ENCODE measurements at regions not wholly inside any gene's neighbourhood (a gene's known extent, or its start where the extent isn't known, plus 50 kb on each side); places are given as distances from the start of the nearest gene placed in this dataset.
"Not testable (repeated sequence)": the region's sequence is repeated elsewhere in the genome, so short reads cannot be mapped to it uniquely, and the experiment has no call there.

DNA sequence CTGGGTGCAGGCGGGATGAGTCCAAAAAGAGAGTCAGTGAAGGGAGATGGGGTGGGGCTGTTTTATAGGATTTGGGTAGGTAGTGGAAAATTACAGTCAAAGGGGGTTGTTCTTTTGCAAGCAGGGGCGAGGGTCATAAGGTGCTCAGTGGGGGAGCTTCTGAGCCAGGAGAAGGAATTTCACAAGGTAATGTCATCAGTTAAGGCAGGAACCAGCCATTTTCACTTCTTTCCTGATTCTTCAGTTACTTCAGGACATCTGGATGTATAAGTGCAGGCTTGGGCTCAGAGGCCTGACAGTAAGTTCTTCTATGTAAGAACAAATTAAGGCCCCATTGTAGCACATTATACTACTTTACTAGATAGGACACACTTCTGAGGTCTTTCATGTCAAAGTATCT, 231.2 kb upstream of the NRXN1 start:
- H3K4me1 Mint-ChIP-seq (ENCODE audit: low read depth in 2 of 2); H3K27ac Mint-ChIP-seq; H3K27me3 Mint-ChIP-seq; ATAC-seq (replicated peaks); DNase-seq; H3K36me3 Mint-ChIP-seq (ENCODE audit: insufficient read depth); H3K4me3 Mint-ChIP-seq: not testable (repeated sequence)
- peaks cover 10 to 13% of the 10 kb centered on the region in 2 donors for H3K9me3 Mint-ChIP-seq

DNA sequence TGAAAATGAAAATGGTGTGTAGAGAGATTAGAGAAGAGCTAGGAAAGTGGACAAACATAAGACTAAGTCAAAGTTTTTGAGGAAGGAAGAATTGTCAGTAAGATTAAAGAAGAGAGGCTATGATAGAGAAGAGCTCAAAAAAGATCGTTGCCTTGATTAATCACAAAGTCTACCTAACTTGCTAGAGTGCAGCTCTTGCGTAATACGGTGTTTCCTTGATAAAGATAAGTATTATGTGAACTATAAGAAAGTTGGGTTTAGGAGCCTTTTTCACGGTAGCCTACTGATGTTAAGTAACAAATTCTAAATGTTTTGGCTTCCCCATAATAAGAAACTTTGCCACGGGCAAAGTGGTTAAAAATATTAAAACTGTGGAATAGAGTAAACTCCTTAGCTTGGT, 226.4 kb upstream of the NRXN1 start:
- H3K9me3 Mint-ChIP-seq = peaks cover 10 to 19% of the 10 kb centered on the region in 2 donors
- H3K36me3 Mint-ChIP-seq (ENCODE audit: insufficient read depth) = no peaks in the 10 kb centered on the region
- H3K4me1 Mint-ChIP-seq (ENCODE audit: low read depth in 2 of 2) = no peaks in the 10 kb centered on the region
- H3K4me3 Mint-ChIP-seq = no peak overlapping the region
- H3K27ac Mint-ChIP-seq = no peak overlapping the region
- DNase-seq = no peak
- no peaks in the 10 kb centered on the region for H3K27me3 Mint-ChIP-seq
- ATAC-seq (replicated peaks) = no peak

DNA sequence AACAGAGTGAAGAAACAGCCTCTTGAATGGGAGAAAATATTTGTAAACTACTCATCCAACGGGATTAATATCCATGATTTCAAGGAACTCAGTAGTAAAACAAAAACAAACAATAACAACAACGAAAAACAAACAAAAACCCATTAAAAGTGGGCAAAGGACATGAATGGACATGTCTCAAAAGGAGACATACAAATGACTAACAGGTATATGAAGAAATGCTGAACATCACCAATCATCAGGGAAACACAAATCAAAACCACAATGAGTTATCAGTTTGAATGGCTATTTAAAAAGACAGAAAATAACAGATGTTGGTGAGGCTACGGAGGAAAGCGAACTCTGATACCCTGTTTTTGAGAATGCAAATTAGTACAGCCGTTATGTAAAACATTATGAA, 224.8 kb upstream of the NRXN1 start:
- DNase-seq (no peak), ATAC-seq (replicated peaks) (no peak)
- Mint-ChIP-seq H3K27me3 (no peaks in the 10 kb centered on the region), H3K4me3 (no peak overlapping the region), H3K9me3 (peaks cover 7 to 12% of the 10 kb centered on the region in 2 donors), H3K4me1 (ENCODE audit: low read depth in 2 of 2) (no peaks in the 10 kb centered on the region), H3K36me3 (ENCODE audit: insufficient read depth) (no peaks in the 10 kb centered on the region), H3K27ac (no peak overlapping the region)

DNA sequence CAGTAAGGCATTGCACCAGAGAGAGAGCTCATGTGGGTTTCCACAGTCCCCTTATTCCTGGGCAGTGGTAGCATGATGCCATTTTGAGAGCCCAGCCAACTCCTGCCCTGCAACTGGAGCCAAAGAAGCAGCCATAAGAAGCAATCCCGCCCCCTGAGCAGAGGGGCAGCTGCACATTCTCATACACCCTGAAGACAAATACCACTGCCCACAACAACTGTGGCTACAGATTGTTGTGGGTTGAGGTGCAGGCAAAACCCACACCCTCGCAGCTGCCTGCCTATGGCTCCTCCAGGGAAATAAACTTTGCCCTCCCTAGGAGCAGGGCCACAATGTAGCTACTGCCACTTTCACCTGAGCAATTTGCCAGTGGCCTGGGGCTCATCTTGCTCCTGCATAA, 219.4 kb upstream of the NRXN1 start:
- Mint-ChIP-seq H3K4me1 (ENCODE audit: low read depth in 2 of 2) (no peaks in the 10 kb centered on the region), H3K27me3 (no peaks in the 10 kb centered on the region), H3K27ac (no peak overlapping the region), H3K4me3 (no peak overlapping the region), H3K36me3 (ENCODE audit: insufficient read depth) (no peaks in the 10 kb centered on the region), H3K9me3 (peaks cover 6 to 8% of the 10 kb centered on the region in 2 donors)
- ATAC-seq (replicated peaks) (no peak), DNase-seq (no peak)

DNA sequence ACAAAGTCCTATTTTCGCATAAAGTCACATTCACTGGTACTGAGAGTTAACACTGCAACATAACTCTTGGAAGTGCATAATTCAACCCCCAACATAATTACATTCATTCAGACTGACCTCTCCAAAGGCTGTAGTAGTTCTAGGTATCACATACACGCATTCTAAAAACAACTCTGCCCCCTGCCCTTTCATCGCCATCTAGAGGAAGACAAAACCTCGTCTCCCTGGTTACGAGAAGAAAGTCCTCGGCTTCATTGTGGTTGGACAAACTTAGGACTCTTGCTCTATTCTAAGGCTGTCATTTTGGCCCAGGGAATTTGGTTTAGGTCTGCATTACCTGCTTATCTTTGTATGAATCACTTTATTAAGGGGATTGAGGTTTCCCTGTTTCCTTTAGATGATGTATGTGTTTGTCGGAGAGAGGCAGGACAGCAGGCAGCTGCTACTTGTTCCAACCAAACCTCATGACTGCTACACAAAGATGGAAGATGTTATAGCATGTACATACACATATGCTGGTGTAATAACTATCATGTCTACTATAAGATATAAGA, 215.4 kb upstream of the NRXN1 start:
- H3K27ac Mint-ChIP-seq = no peak overlapping the region
- H3K4me3 Mint-ChIP-seq = no peak overlapping the region
- no peak for ATAC-seq (replicated peaks)
- H3K9me3 Mint-ChIP-seq = peaks cover 4 to 6% of the 10 kb centered on the region in 2 donors
- H3K27me3 Mint-ChIP-seq = no peaks in the 10 kb centered on the region
- H3K4me1 Mint-ChIP-seq (ENCODE audit: low read depth in 2 of 2) = no peaks in the 10 kb centered on the region
- DNase-seq = no peak
- no peaks in the 10 kb centered on the region for H3K36me3 Mint-ChIP-seq (ENCODE audit: insufficient read depth)

DNA sequence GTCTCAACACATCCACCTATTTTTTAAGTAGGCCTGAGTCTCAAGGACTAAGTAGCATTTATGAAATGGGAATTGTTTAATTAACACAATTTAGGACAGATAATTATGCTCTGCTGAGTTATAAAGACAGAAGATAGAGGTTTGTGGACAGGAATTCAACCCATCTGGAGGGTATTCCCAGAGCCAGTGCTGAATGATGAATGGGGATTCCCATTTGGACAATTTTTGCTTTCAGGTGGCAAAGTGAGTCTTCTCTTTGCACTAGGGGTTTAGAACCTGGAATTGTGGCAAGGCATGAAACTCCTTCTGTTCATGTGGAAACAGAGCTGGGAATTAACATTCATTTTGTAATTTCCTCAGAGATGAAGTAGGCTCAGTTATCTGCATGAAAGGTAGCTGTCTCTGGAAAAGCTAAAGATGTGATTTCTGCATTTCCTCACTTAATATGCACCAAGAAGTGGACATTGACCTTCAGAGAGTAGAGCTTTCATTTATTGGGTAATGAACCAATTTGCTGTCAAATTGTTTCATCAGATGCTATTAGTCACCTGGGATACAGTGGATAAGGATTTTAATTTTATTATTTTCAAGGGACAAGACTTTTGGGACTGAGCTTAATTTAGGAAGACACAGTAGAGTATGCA, 212.1 kb upstream of the NRXN1 start:
- Mint-ChIP-seq H3K27ac (no peak overlapping the region), H3K9me3 (peaks cover 0 to 4% of the 10 kb centered on the region in 2 donors), H3K4me1 (ENCODE audit: low read depth in 2 of 2) (no peaks in the 10 kb centered on the region), H3K4me3 (no peak overlapping the region), H3K27me3 (no peaks in the 10 kb centered on the region), H3K36me3 (ENCODE audit: insufficient read depth) (no peaks in the 10 kb centered on the region)
- no peak for DNase-seq
- no peak for ATAC-seq (replicated peaks)

DNA sequence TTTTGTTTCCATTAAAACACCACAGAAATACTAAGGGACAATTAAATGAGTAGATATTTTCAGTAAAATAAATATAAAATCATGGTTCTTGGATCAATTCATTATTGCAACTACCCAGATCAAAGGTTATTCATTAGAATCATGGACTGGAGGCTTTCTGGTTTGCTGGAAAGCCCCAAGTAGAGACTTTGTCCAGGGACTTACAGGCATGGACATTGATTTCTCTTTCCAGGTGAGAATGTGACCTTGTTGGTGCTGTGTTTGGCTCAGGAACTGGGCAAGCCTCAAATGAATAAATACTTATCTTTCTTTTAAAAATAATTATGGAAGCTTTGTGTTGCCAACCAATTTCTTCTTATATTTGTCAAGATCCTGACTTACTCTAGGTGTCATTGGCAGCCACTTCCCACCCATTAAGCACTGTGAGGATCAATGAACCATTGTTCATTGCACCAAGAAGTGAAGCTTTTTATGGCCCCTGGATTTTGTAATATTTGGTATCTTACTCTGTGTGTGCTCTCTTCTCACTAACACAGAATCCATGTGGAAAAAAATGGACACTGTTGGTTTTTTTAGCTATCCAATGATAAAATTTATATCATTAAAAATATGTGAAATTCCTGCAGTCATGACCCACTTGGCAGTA, 205.8 kb upstream of the NRXN1 start:
- DNase-seq (no peak), ATAC-seq (replicated peaks) (no peak)
- H3K27ac Mint-ChIP-seq = no peak overlapping the region
- H3K36me3 Mint-ChIP-seq (ENCODE audit: insufficient read depth) = no peaks in the 10 kb centered on the region
- H3K4me1 Mint-ChIP-seq (ENCODE audit: low read depth in 2 of 2) = no peaks in the 10 kb centered on the region
- H3K27me3 Mint-ChIP-seq = no peaks in the 10 kb centered on the region
- H3K9me3 Mint-ChIP-seq = peaks cover 10 to 19% of the 10 kb centered on the region in 2 donors
- no peak overlapping the region for H3K4me3 Mint-ChIP-seq

DNA sequence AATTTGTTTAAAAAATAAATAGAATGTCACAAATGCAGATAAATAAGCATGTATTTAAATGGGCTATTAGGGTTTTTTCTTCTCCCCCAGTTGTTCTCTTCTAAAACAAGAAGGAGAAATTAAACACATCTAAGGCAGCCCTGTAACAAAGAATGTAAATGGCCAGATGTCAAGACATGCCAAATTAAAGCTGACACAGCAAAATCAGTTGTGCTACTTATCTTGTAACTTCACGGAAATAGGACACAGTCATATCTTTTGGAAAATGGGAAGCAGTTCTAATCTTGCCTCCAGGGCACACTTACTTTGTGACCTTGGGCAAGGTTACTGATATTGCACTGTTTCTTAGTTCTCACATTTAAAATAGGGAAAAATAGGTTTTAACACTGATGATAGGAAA, 200.1 kb upstream of the NRXN1 start:
- Mint-ChIP-seq H3K4me3 (no peak overlapping the region), H3K4me1 (ENCODE audit: low read depth in 2 of 2) (no peaks in the 10 kb centered on the region), H3K27ac (no peak overlapping the region), H3K9me3 (peaks cover 16 to 19% of the 10 kb centered on the region in 2 donors), H3K36me3 (ENCODE audit: insufficient read depth) (no peaks in the 10 kb centered on the region), H3K27me3 (no peaks in the 10 kb centered on the region)
- DNase-seq (no peak), ATAC-seq (replicated peaks) (no peak)

DNA sequence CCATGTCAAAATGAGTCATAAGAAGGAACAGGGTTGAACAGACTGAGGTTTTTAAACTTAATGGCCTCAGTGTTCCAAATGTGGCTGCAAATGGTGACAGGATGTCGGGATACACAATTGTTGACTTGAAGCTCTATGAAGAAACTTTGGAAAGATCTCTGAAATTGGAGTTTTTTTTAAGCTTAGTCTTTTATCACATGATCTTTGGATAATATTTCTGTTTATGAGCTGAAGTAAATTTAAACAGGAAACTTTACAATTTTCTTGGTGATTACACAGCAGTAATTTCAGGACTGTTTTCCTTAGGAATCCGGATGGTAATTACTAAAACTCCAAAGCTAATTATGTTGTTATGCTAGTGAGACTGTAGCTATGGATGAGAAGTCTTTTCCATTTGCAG, 199.1 kb upstream of the NRXN1 start:
- Mint-ChIP-seq H3K27me3 (no peaks in the 10 kb centered on the region), H3K27ac (no peak overlapping the region), H3K36me3 (ENCODE audit: insufficient read depth) (no peaks in the 10 kb centered on the region), H3K4me1 (ENCODE audit: low read depth in 2 of 2) (no peaks in the 10 kb centered on the region), H3K9me3 (peaks cover 16 to 19% of the 10 kb centered on the region in 2 donors), H3K4me3 (no peak overlapping the region)
- ATAC-seq (replicated peaks) (no peak), DNase-seq (no peak)

DNA sequence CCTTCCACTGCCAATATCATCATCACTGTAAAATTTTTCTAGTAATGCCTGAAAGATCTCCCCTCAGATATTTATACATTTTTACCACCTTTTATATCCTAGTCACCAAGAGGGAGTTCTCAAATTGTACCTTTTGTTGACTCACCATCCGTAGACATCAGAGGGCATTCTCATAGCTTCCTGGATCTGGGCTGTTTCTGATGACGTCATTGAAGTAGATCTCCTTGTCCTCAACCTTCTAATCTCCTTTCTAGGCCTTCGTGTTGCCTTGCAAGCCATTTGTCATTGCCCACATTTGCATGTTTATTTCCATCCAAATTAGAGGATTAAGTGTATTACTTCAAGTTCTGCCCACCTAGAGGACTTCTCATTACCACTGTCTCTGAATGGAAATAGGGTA, 193.4 kb upstream of the NRXN1 start:
- DNase-seq (no peak), ATAC-seq (replicated peaks) (no peak)
- Mint-ChIP-seq H3K4me3 (no peak overlapping the region), H3K9me3 (peaks cover 0 to 16% of the 10 kb centered on the region in 2 donors), H3K27ac (no peak overlapping the region), H3K4me1 (ENCODE audit: low read depth in 2 of 2) (no peaks in the 10 kb centered on the region), H3K27me3 (no peaks in the 10 kb centered on the region), H3K36me3 (ENCODE audit: insufficient read depth) (no peaks in the 10 kb centered on the region)

DNA sequence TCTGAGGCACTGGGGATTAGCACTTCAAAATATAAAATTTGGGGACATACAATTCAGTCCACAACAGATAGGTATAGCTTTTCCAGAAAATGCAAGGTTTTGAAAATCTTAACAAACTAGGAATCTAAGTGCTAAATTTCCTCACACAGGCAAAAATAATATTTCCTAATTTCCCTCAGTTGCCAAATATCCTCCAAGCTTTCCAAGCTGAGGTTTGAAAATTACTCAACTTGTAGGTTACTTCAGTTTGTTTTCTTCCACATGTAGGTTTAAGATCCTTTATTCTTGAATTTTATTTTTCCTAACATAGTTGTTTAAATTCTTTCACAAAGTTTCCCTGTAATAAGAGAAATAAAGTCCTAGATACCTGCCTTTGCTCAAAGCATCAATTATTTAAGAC, 192.9 kb upstream of the NRXN1 start:
- no peak overlapping the region for H3K27ac Mint-ChIP-seq
- no peaks in the 10 kb centered on the region for H3K27me3 Mint-ChIP-seq
- no peaks in the 10 kb centered on the region for H3K4me1 Mint-ChIP-seq (ENCODE audit: low read depth in 2 of 2)
- no peak overlapping the region for H3K4me3 Mint-ChIP-seq
- no peak for ATAC-seq (replicated peaks)
- no peaks in the 10 kb centered on the region for H3K36me3 Mint-ChIP-seq (ENCODE audit: insufficient read depth)
- no peak for DNase-seq
- peaks cover 0 to 18% of the 10 kb centered on the region in 2 donors for H3K9me3 Mint-ChIP-seq

DNA sequence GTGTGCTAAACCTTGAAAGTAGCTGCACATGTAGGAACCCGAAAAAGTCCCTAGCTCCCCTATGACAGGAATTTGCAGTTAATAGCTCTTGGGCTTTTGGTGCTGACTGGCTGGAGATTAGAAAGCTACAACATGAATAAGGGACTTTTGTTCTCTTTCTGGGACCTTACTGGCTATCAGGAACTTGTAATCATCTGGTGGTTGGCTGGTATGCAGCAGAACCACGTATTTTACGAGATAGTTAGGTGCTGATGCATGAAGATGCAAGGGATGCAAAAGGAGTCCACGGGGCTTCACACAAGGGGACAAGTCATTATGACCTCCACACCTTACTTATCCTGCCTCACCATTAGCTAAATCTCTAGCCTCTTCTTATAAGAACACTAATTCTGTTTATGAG, 190.2 kb upstream of the NRXN1 start:
- H3K9me3 Mint-ChIP-seq = peaks cover 0 to 22% of the 10 kb centered on the region in 2 donors
- H3K4me1 Mint-ChIP-seq (ENCODE audit: low read depth in 2 of 2) = no peaks in the 10 kb centered on the region
- H3K4me3 Mint-ChIP-seq = no peak overlapping the region
- H3K36me3 Mint-ChIP-seq (ENCODE audit: insufficient read depth) = no peaks in the 10 kb centered on the region
- H3K27ac Mint-ChIP-seq = no peak overlapping the region
- no peaks in the 10 kb centered on the region for H3K27me3 Mint-ChIP-seq
- DNase-seq (no peak), ATAC-seq (replicated peaks) (no peak)

DNA sequence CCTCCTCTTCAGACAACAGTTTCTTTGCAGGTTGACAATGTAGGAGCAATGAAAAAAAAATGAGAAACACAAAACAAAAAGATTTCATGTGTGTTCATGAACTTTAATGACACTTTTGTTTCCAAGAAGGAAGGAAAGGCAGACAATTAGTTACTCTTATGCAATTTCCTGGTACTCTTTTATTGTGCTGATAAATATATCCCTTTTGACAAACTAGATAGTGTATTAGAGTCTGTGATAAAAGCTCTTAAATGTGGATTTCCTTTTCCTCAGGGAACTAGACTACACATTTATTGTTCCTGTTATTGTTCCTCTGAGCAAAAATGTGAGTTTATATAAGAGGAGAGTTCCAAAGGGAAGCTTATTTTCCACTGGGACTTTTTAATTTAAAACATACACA, 188.7 kb upstream of the NRXN1 start:
- no peak overlapping the region for H3K27ac Mint-ChIP-seq
- H3K4me3 Mint-ChIP-seq = no peak overlapping the region
- no peaks in the 10 kb centered on the region for H3K4me1 Mint-ChIP-seq (ENCODE audit: low read depth in 2 of 2)
- H3K27me3 Mint-ChIP-seq = no peaks in the 10 kb centered on the region
- ATAC-seq (replicated peaks) (no peak), DNase-seq (no peak)
- peaks cover 0 to 17% of the 10 kb centered on the region in 2 donors for H3K9me3 Mint-ChIP-seq
- no peaks in the 10 kb centered on the region for H3K36me3 Mint-ChIP-seq (ENCODE audit: insufficient read depth)

DNA sequence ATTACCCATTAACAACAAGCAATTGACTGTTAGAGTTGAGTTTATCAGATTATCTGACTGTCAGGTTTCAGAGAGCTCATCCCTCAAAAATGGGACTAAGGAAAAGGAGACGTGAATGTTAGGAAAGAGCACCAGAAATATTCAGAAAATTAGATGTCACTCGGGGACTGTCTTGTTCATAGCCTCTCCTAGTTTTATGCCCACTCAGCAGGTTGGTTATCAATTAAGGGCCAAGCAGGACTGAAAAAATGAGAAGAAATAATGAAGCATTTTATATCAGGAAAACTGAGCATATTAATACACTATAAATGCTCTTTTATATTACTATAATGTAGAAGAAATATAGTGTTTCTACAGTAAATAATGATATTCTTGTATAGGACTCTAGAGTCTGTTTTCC, 188.1 kb upstream of the NRXN1 start:
- no peak for DNase-seq
- Mint-ChIP-seq H3K36me3 (ENCODE audit: insufficient read depth) (no peaks in the 10 kb centered on the region), H3K27me3 (no peaks in the 10 kb centered on the region), H3K27ac (no peak overlapping the region), H3K4me3 (no peak overlapping the region), H3K4me1 (ENCODE audit: low read depth in 2 of 2) (no peaks in the 10 kb centered on the region), H3K9me3 (peaks cover 0 to 12% of the 10 kb centered on the region in 2 donors)
- no peak for ATAC-seq (replicated peaks)

Data from effector memory CD8-positive, alpha-beta T cell (primary cell).